ENCODE measurements at regions not wholly inside any gene's neighbourhood (a gene's known extent, or its start where the extent isn't known, plus 50 kb on each side); places are given as distances from the start of the nearest gene placed in this dataset.

- no peak for DNase-seq (ENCODE audit: low read depth, low spot score)
- Histone ChIP-seq H3K9me3 (ENCODE audit: low read depth, low read length) (no peaks in the 10 kb centered on the region), H3K9ac (ENCODE audit: insufficient read length) (no peak overlapping the region), H3K36me3 (ENCODE audit: insufficient read depth, low read length) (no peaks in the 10 kb centered on the region), H3K27ac (no peak overlapping the region), H3K4me3 (no peak overlapping the region)
- TF ChIP-seq EZH2 (IDR thresholded peaks at IDR 0.05), result no peak
- TF ChIP-seq POLR2AphosphoS5 (IDR thresholded peaks at IDR 0.05; ENCODE audit: borderline replicate concordance, low read depth, low read length), result no peak
- TF ChIP-seq FOXP2 (optimal IDR thresholded peaks at IDR 0.05; ENCODE audit: control extremely low read depth, extremely low read length, insufficient read depth), result no peak
These were observed 546.8 kb downstream of the TNS1 start for GRCh38 chr2:217456016-217456415.

- TF ChIP-seq FOXP2 (optimal IDR thresholded peaks at IDR 0.05; ENCODE audit: control extremely low read depth, extremely low read length, insufficient read depth), result no peak
- TF ChIP-seq EZH2 (IDR thresholded peaks at IDR 0.05), result no peak
- TF ChIP-seq POLR2AphosphoS5 (IDR thresholded peaks at IDR 0.05; ENCODE audit: borderline replicate concordance, low read depth, low read length), result no peak
- no peaks in the 10 kb centered on the region for H3K36me3 ChIP-seq (ENCODE audit: insufficient read depth, low read length)
- no peak for DNase-seq (ENCODE audit: low read depth, low spot score)
- no peak overlapping the region for H3K9ac ChIP-seq (ENCODE audit: insufficient read length)
- H3K27ac ChIP-seq, result no peak overlapping the region
- H3K4me3 ChIP-seq, result no peak overlapping the region
- no peaks in the 10 kb centered on the region for H3K9me3 ChIP-seq (ENCODE audit: low read depth, low read length)
These were observed 549.9 kb downstream of the TNS1 start for GRCh38 chr2:217452928-217453327.

- no peak for DNase-seq (ENCODE audit: low read depth, low spot score)
- no peak overlapping the region for H3K4me3 ChIP-seq
- TF ChIP-seq POLR2AphosphoS5 (IDR thresholded peaks at IDR 0.05; ENCODE audit: borderline replicate concordance, low read depth, low read length) (no peak), EZH2 (IDR thresholded peaks at IDR 0.05) (no peak), FOXP2 (optimal IDR thresholded peaks at IDR 0.05; ENCODE audit: control extremely low read depth, extremely low read length, insufficient read depth) (no peak)
- no peak overlapping the region for H3K27ac ChIP-seq
- H3K9me3 ChIP-seq (ENCODE audit: low read depth, low read length), result no peaks in the 10 kb centered on the region
- H3K9ac ChIP-seq (ENCODE audit: insufficient read length), result no peak overlapping the region
- H3K36me3 ChIP-seq (ENCODE audit: insufficient read depth, low read length), result no peaks in the 10 kb centered on the region
These were observed 551.1 kb downstream of the TNS1 start for GRCh38 chr2:217451666-217452065.

GRCh38 chr2:217449444-217449843, 553.4 kb downstream of the TNS1 start:
- no peak for TF ChIP-seq EZH2 (IDR thresholded peaks at IDR 0.05)
- TF ChIP-seq POLR2AphosphoS5 (IDR thresholded peaks at IDR 0.05; ENCODE audit: borderline replicate concordance, low read depth, low read length), result no peak
- TF ChIP-seq FOXP2 (optimal IDR thresholded peaks at IDR 0.05; ENCODE audit: control extremely low read depth, extremely low read length, insufficient read depth), result no peak
- Histone ChIP-seq H3K36me3 (ENCODE audit: insufficient read depth, low read length) (no peaks in the 10 kb centered on the region), H3K4me3 (no peak overlapping the region), H3K27ac (no peak overlapping the region), H3K9me3 (ENCODE audit: low read depth, low read length) (no peaks in the 10 kb centered on the region), H3K9ac (ENCODE audit: insufficient read length) (no peak overlapping the region)
- DNase-seq (ENCODE audit: low read depth, low spot score), result no peak

GRCh38 chr2:217448860-217449259, 553.9 kb downstream of the TNS1 start:
- Histone ChIP-seq H3K4me3 (no peak overlapping the region), H3K9me3 (ENCODE audit: low read depth, low read length) (no peaks in the 10 kb centered on the region), H3K36me3 (ENCODE audit: insufficient read depth, low read length) (no peaks in the 10 kb centered on the region), H3K27ac (no peak overlapping the region), H3K9ac (ENCODE audit: insufficient read length) (no peak overlapping the region)
- no peak for TF ChIP-seq FOXP2 (optimal IDR thresholded peaks at IDR 0.05; ENCODE audit: control extremely low read depth, extremely low read length, insufficient read depth)
- TF ChIP-seq POLR2AphosphoS5 (IDR thresholded peaks at IDR 0.05; ENCODE audit: borderline replicate concordance, low read depth, low read length), result no peak
- no peak for TF ChIP-seq EZH2 (IDR thresholded peaks at IDR 0.05)
- DNase-seq (ENCODE audit: low read depth, low spot score), result no peak

- no peak for DNase-seq (ENCODE audit: low read depth, low spot score)
These were observed 557.1 kb downstream of the TNS1 start for GRCh38 chr2:217445723-217446122.

GRCh38 chr2:217444932-217445331, 557.9 kb downstream of the TNS1 start:
- no peak overlapping the region for H3K9ac ChIP-seq (ENCODE audit: insufficient read length)
- H3K9me3 ChIP-seq (ENCODE audit: low read depth, low read length), result no peaks in the 10 kb centered on the region
- H3K4me3 ChIP-seq, result no peak overlapping the region
- no peak for DNase-seq (ENCODE audit: low read depth, low spot score)
- H3K36me3 ChIP-seq (ENCODE audit: insufficient read depth, low read length), result no peaks in the 10 kb centered on the region
- no peak for TF ChIP-seq FOXP2 (optimal IDR thresholded peaks at IDR 0.05; ENCODE audit: control extremely low read depth, extremely low read length, insufficient read depth)
- TF ChIP-seq EZH2 (IDR thresholded peaks at IDR 0.05), result no peak
- no peak for TF ChIP-seq POLR2AphosphoS5 (IDR thresholded peaks at IDR 0.05; ENCODE audit: borderline replicate concordance, low read depth, low read length)
- H3K27ac ChIP-seq, result no peak overlapping the region

More at GRCh38 chr2:217445723-217446122, 557.1 kb downstream of the TNS1 start:
- H3K9ac ChIP-seq (ENCODE audit: insufficient read length), result no peak overlapping the region
- no peaks in the 10 kb centered on the region for H3K36me3 ChIP-seq (ENCODE audit: insufficient read depth, low read length)
- no peak overlapping the region for H3K27ac ChIP-seq
- TF ChIP-seq EZH2 (IDR thresholded peaks at IDR 0.05) (no peak), POLR2AphosphoS5 (IDR thresholded peaks at IDR 0.05; ENCODE audit: borderline replicate concordance, low read depth, low read length) (no peak), FOXP2 (optimal IDR thresholded peaks at IDR 0.05; ENCODE audit: control extremely low read depth, extremely low read length, insufficient read depth) (no peak)
- no peaks in the 10 kb centered on the region for H3K9me3 ChIP-seq (ENCODE audit: low read depth, low read length)
- no peak overlapping the region for H3K4me3 ChIP-seq

GRCh38 chr2:217444509-217444908, 558.3 kb downstream of the TNS1 start:
- DNase-seq (ENCODE audit: low read depth, low spot score), result no peak
- TF ChIP-seq EZH2 (IDR thresholded peaks at IDR 0.05) (no peak), FOXP2 (optimal IDR thresholded peaks at IDR 0.05; ENCODE audit: control extremely low read depth, extremely low read length, insufficient read depth) (no peak), POLR2AphosphoS5 (IDR thresholded peaks at IDR 0.05; ENCODE audit: borderline replicate concordance, low read depth, low read length) (no peak)
- Histone ChIP-seq H3K27ac (no peak overlapping the region), H3K36me3 (ENCODE audit: insufficient read depth, low read length) (no peaks in the 10 kb centered on the region), H3K4me3 (no peak overlapping the region), H3K9ac (ENCODE audit: insufficient read length) (no peak overlapping the region), H3K9me3 (ENCODE audit: low read depth, low read length) (no peaks in the 10 kb centered on the region)

- H3K9me3 ChIP-seq (ENCODE audit: low read depth, low read length), result no peaks in the 10 kb centered on the region
- H3K27ac ChIP-seq, result no peak overlapping the region
- no peak overlapping the region for H3K9ac ChIP-seq (ENCODE audit: insufficient read length)
- no peak overlapping the region for H3K4me3 ChIP-seq
- DNase-seq (ENCODE audit: low read depth, low spot score), result no peak
- no peak for TF ChIP-seq FOXP2 (optimal IDR thresholded peaks at IDR 0.05; ENCODE audit: control extremely low read depth, extremely low read length, insufficient read depth)
- TF ChIP-seq EZH2 (IDR thresholded peaks at IDR 0.05), result no peak
- TF ChIP-seq POLR2AphosphoS5 (IDR thresholded peaks at IDR 0.05; ENCODE audit: borderline replicate concordance, low read depth, low read length), result no peak
- H3K36me3 ChIP-seq (ENCODE audit: insufficient read depth, low read length), result no peaks in the 10 kb centered on the region
These were observed 559.2 kb downstream of the TNS1 start for GRCh38 chr2:217443601-217444000.

Measured in SK-N-MC (cell line).